ENCODE measurements at regions not wholly inside any gene's neighbourhood (a gene's known extent, or its start where the extent isn't known, plus 50 kb on each side); places are given as distances from the start of the nearest gene placed in this dataset.

DNA sequence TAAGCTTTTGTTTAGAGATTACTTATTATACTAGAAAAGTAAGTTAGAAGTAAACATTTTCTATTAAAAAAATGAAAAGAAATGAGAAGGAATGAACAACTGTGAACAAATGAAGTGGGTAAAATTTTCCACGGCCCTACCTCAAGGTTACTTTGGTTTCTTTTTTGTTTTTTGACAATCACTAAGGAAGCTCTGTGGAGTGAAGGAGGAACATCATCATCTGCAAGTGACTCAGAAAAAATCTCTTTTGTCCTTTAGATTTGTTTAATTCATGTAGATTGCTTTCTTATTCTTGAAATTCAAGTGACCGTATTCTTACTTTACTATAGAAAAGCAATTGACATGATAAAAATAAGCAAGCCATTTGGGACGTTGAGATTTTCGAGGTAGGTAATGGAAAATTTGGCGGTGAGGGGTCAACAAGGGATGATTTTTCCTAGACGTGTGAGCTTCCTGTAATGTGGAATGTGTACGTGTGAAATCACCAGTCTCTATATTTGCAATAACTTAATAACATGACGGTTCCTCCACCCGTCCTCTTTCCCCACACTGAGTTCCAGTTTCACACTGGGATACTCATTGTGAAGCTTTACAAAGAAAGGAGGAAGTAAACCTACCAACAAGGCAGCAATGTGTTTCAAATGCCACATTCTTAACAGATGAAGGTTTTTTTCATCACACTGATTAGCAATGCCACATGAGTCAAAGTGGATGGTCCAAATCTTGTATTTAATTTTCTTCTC is 62.3 kb upstream of the EGLN3 start:
- DNase-seq (ENCODE audit: low read depth): no peak

- DNase-seq (ENCODE audit: low read depth): no peak
These were observed 61.5 kb upstream of the EGLN3 start for GRCh38 chr14:34012369-34012768.

- no peak for DNase-seq (ENCODE audit: low read depth)
These were observed 59.1 kb upstream of the EGLN3 start for GRCh38 chr14:34009956-34010355.

- DNase-seq (ENCODE audit: low read depth): no peak
These were observed 57.0 kb upstream of the EGLN3 start for GRCh38 chr14:34007902-34008301.

DNA sequence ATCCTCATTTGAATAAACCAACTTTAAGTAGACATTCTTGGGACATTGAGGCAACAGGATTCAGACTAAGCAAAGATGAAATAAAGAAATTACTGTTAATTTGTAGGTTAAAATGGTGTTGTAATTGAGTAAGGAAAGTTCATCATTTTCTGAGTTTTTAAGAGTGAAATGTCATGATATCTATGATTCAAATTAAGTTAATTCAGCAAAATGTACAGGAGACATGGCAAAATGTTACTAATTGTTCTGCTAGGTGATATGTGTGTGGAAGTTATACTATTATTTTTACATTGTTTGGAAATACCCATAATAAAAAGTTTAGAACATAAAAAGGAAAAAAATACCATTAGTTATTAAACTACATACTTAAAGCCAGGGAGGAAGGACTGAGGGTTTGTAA is 55.0 kb upstream of the EGLN3 start:
- no peak for DNase-seq (ENCODE audit: low read depth)

DNA sequence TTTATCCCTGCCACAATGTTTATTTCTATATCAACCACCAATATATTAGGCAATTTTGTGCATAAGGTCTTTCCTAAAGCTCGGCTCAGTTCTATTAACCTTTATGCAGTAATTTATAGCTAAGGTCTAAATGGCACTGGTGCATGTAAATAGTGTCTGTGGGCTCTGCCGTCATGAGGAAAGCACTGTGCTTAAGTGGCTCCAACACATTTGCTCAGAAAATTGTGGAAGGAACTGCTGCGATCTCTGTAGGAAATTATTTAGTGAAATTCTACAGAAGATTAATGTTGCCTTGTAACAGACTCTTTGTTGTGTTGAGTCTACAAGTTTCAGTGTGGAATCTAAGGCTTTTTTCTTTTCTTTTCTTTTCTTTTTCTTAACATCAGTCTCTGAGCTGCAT is 54.0 kb upstream of the EGLN3 start:
- no peak for DNase-seq (ENCODE audit: low read depth)

DNA sequence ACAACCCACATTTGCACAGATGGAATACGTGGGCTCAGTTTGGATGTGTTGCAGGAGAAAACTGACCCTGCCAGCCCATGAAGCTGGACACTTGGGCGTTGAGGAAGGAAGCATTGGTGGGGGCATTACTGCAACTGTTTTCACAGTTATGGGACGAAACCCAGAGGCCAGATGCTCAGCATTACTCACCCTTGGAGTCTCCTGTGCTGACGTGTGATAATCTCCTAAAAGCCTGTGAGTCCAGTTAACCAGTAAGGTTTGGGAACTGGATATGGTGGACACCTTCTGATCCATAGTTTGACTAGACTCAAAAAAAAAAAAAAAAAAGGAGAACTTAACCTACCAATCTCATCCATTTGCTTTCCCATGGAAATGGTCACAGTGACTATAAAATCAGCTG is 52.8 kb upstream of the EGLN3 start:
- no peak for DNase-seq (ENCODE audit: low read depth)

GRCh38 chr14:34003082-34003668 is 52.3 kb upstream of the EGLN3 start:
- no peak for DNase-seq (ENCODE audit: low read depth)
